Cerebellar cortex (tissue), 1 donor: ENCODE measurements at regions not wholly inside any gene's neighbourhood (a gene's known extent, or its start where the extent isn't known, plus 50 kb on each side); places are given as distances from the start of the nearest gene placed in this dataset.
"Not testable (repeated sequence)": the region's sequence is repeated elsewhere in the genome, so short reads cannot be mapped to it uniquely, and the experiment has no call there.

Experiments used
- DNase-seq: peaks from one replicate; pipeline ENCODE4 v3.0.0-alpha.2; 2015; ENCODE audit warnings: low spot score

GRCh38 chr9:10835791-10836463 is 223.1 kb upstream of the PTPRD start:
- no peak for DNase-seq

- DNase-seq: no peak
These were observed 230.3 kb upstream of the PTPRD start for GRCh38 chr9:10843151-10843550.

- no peak for DNase-seq
These were observed 243.0 kb upstream of the PTPRD start for GRCh38 chr9:10855847-10856246.

- no peak for DNase-seq
These were observed 246.0 kb upstream of the PTPRD start for GRCh38 chr9:10858817-10859216.

- no peak for DNase-seq
These were observed 250.7 kb upstream of the PTPRD start for GRCh38 chr9:10863476-10863875.

- DNase-seq: no peak
These were observed 254.4 kb upstream of the PTPRD start for GRCh38 chr9:10867194-10867593.

- no peak for DNase-seq
These were observed 256.9 kb upstream of the PTPRD start for GRCh38 chr9:10869687-10870086.

GRCh38 chr9:10873999-10874398 is 261.2 kb upstream of the PTPRD start:
- DNase-seq: no peak

- DNase-seq: no peak
These were observed 262.9 kb upstream of the PTPRD start for GRCh38 chr9:10875752-10876151.

- DNase-seq: no peak
These were observed 263.5 kb upstream of the PTPRD start for GRCh38 chr9:10876333-10876732.

- not testable (repeated sequence) for DNase-seq
These were observed 277.5 kb upstream of the PTPRD start for GRCh38 chr9:10890266-10890665.

- DNase-seq: no peak
These were observed 286.7 kb upstream of the PTPRD start for GRCh38 chr9:10899509-10899908.

GRCh38 chr9:10903969-10904368 is 291.2 kb upstream of the PTPRD start:
- no peak for DNase-seq

- DNase-seq: no peak
These were observed 298.0 kb upstream of the PTPRD start for GRCh38 chr9:10910779-10911178.

GRCh38 chr9:10911373-10911772 is 298.6 kb upstream of the PTPRD start:
- no peak for DNase-seq

- DNase-seq: no peak
These were observed 304.2 kb upstream of the PTPRD start for GRCh38 chr9:10917001-10917400.

GRCh38 chr9:10921671-10922070 is 308.9 kb upstream of the PTPRD start:
- no peak for DNase-seq

GRCh38 chr9:10925896-10926295 is 313.1 kb upstream of the PTPRD start:
- DNase-seq: no peak

GRCh38 chr9:10928372-10928771 is 315.6 kb upstream of the PTPRD start:
- DNase-seq: no peak

- no peak for DNase-seq
These were observed 317.3 kb upstream of the PTPRD start for GRCh38 chr9:10930081-10930480.

GRCh38 chr9:10946676-10947410 is 334.0 kb upstream of the PTPRD start:
- no peak for DNase-seq

- DNase-seq: no peak
These were observed 345.1 kb upstream of the PTPRD start for GRCh38 chr9:10957878-10958277.

- DNase-seq: no peak
These were observed 349.1 kb upstream of the PTPRD start for GRCh38 chr9:10961883-10962282.

- DNase-seq: no peak
These were observed 370.4 kb upstream of the PTPRD start for GRCh38 chr9:10983251-10983650.
